ENCODE measurements at regions not wholly inside any gene's neighbourhood (a gene's known extent, or its start where the extent isn't known, plus 50 kb on each side); places are given as distances from the start of the nearest gene placed in this dataset.

DNA sequence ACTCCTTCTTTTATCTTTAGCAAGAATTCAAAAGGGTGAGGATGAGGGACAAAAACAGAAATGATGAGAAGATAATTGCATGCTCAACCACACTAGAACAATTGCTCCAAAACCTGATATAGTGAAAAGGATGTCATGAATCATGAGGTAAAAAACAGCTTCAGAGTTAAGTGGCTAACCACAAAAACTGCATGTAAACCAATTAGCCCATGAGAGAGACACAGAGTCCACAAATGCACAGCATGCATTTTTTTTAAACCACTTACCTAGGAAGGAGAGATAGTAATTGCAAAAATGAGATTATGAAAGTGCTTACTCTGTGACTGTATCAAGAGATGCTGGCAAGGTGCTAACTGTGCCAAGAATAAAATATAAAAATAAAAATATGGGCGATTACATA lies 132.9 kb downstream of the MBL2 start:
- no TSS peak for BruUV-seq (replicated peaks)
- in situ Hi-C loops (cut with MboI; ENCODE audit: low sequenced_read_pairs): loop anchor here (5.0 kb wide), 1 partner anchor 88 kb away; no protein-coding TSS in a partner anchor
- no peak overlapping the region for H2BK20ac ChIP-seq (ENCODE audit: low read depth, low read length)
- H3K4me3 ChIP-seq (ENCODE audit: insufficient read depth, low read depth, low read length): no peak overlapping the region
- no peak overlapping the region for H4K91ac ChIP-seq (ENCODE audit: insufficient read depth, low read depth, low read length)
- ChIA-PET CTCF (no interaction called here), POLR2A (ENCODE audit: unreplicated experiment) (no interaction called here)
- no peak overlapping the region for H2AK9ac ChIP-seq (replicated peaks; ENCODE audit: low read depth, low read length, poor library complexity)
- H3K27me3 ChIP-seq (ENCODE audit: control insufficient read depth, insufficient read depth, low read length): no peaks in the 10 kb centered on the region
- H2BK5ac ChIP-seq (ENCODE audit: low read depth, low read length, poor library complexity, severe bottlenecking): no peak overlapping the region
- DNase-seq: no peak
- intact Hi-C loops (cut with micrococcal nuclease): no loop called here
- H3K36me3 ChIP-seq (ENCODE audit: control insufficient read depth, insufficient read depth, low read length): no peaks in the 10 kb centered on the region
- TF ChIP-seq FOS (IDR thresholded peaks at IDR 0.05; ENCODE audit: low read depth, low read length) (no peak), RCOR1 (IDR thresholded peaks at IDR 0.05; ENCODE audit: insufficient replicate concordance, low read length) (no peak), MAFK (IDR thresholded peaks at IDR 0.05; ENCODE audit: low read depth, low read length) (no peak), SMC3 (IDR thresholded peaks at IDR 0.05; ENCODE audit: low read depth, low read length) (no peak), MAZ (IDR thresholded peaks at IDR 0.05; ENCODE audit: borderline replicate concordance, low read depth, low read length) (no peak), RAD21 (IDR thresholded peaks at IDR 0.05; ENCODE audit: low read length) (no peak), MXI1 (IDR thresholded peaks at IDR 0.05; ENCODE audit: borderline replicate concordance, low read depth, low read length) (no peak), CEBPB (IDR thresholded peaks at IDR 0.05; ENCODE audit: low read depth, low read length) (no peak), BHLHE40 (IDR thresholded peaks at IDR 0.05; ENCODE audit: low read depth, low read length) (no peak), POLR2A (IDR thresholded peaks at IDR 0.05; ENCODE audit: low read depth, low read length) (no peak), NFE2L2 (IDR thresholded peaks at IDR 0.05; ENCODE audit: low read depth, low read length) (no peak)
- TF ChIP-seq, protein P1, sequence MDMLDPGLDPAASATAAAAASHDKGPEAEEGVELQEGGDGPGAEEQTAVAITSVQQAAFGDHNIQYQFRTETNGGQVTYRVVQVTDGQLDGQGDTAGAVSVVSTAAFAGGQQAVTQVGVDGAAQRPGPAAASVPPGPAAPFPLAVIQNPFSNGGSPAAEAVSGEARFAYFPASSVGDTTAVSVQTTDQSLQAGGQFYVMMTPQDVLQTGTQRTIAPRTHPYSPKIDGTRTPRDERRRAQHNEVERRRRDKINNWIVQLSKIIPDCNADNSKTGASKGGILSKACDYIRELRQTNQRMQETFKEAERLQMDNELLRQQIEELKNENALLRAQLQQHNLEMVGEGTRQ (IDR thresholded peaks at IDR 0.05; ENCODE audit: low read depth, low read length): no peak
- ATAC-seq (ENCODE audit: low read depth): no peak
- H2AK5ac ChIP-seq (ENCODE audit: low read depth, low read length): no peak overlapping the region
- H3K9ac ChIP-seq (ENCODE audit: low read depth, low read length): no peak overlapping the region
- H4K5ac ChIP-seq (ENCODE audit: low read depth, low read length): no peak overlapping the region
- H3K79me1 ChIP-seq (ENCODE audit: low read depth in 1 of 2, low read length in 2 of 2): no peaks in the 10 kb centered on the region
- H2AFZ ChIP-seq (replicated peaks; ENCODE audit: low read length, poor library complexity): no peak overlapping the region
- H3K4me2 ChIP-seq (ENCODE audit: low read depth, low read length): no peak overlapping the region
- H3K9me3 ChIP-seq (ENCODE audit: control insufficient read depth, insufficient read depth, low read length): no peaks in the 10 kb centered on the region
- H3K23ac ChIP-seq (ENCODE audit: low read depth, low read length): no peak overlapping the region
- no peak overlapping the region for H3K56ac ChIP-seq (ENCODE audit: extremely low read depth, insufficient read depth, low read length)
- no peaks in the 10 kb centered on the region for H4K20me1 ChIP-seq (ENCODE audit: insufficient read depth, low read length)
- H3K9me1 ChIP-seq (ENCODE audit: insufficient read depth, low read length): no peaks in the 10 kb centered on the region
- H3K27ac ChIP-seq (ENCODE audit: insufficient read depth, low read length): no peak overlapping the region
- no peak overlapping the region for H2BK15ac ChIP-seq (ENCODE audit: low read depth, low read length)
- dilution Hi-C loops (cut with HindIII; ENCODE audit: low sequenced_read_pairs, unreplicated experiment): no loop called here
- WGBS, 2 experiments (ENCODE audit: extremely low coverage in 2 of 2, insufficient read length in 1 of 2): no CpG with 5 or more reads among the region's 1 CpG
- H3K4ac ChIP-seq (ENCODE audit: low read depth, low read length): no peak overlapping the region
- H3K14ac ChIP-seq (replicated peaks; ENCODE audit: low read depth, low read length): no peak overlapping the region
- no peaks in the 10 kb centered on the region for H3K4me1 ChIP-seq (ENCODE audit: control insufficient read depth, insufficient read depth, low read length)
- H3K18ac ChIP-seq (ENCODE audit: low read depth, low read length): no peak overlapping the region
- H4K8ac ChIP-seq (ENCODE audit: low read depth in 2 of 2, low read length in 2 of 2): no peak overlapping the region
- no peak overlapping the region for H2BK120ac ChIP-seq (ENCODE audit: low read depth, low read length)

Measured in IMR-90 (cell line).